ENCODE measurements at regions not wholly inside any gene's neighbourhood (a gene's known extent, or its start where the extent isn't known, plus 50 kb on each side); places are given as distances from the start of the nearest gene placed in this dataset.

GRCh38 chr18:43181711-43182110 lies 66.2 kb upstream of the RIT2 start:
- TF ChIP-seq PRDM15 (CRISPR knock-in tag; IDR thresholded peaks at IDR 0.05) (no peak), NR1H2 (CRISPR knock-in tag; IDR thresholded peaks at IDR 0.05) (no peak), ATF2 (CRISPR knock-in tag; IDR thresholded peaks at IDR 0.05; ENCODE audit: borderline replicate concordance, low read depth) (no peak)

All from WTC11 (cell line).